ENCODE measurements at regions not wholly inside any gene's neighbourhood (a gene's known extent, or its start where the extent isn't known, plus 50 kb on each side); places are given as distances from the start of the nearest gene placed in this dataset.

DNA sequence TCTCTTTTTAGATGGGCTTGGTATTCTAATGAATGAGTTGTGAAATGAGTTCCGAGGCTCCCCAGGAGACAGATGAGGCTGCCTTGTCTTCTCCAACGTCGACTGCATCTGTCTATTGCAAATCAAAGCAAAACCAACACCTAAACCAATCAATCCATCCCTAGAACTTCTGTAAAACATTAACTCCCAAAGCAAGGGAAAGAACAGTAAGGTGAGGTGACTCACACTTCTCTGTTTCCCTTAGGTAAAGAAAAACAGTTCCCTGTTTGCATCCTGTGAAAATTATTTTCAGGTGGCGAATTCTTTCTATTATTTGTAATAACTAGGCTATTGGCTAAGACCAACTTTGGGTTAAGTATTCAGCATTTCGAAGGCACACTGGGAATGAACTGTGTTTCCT is 249.4 kb downstream of the EPHA4 start (continued):
- no peak for TF ChIP-seq ZNF396 (CRISPR knock-in tag; IDR thresholded peaks at IDR 0.05; ENCODE audit: borderline replicate concordance)
- no peak for TF ChIP-seq CREM (CRISPR knock-in tag; IDR thresholded peaks at IDR 0.05)
- TF ChIP-seq PRRX2 (CRISPR knock-in tag; IDR thresholded peaks at IDR 0.05): no peak

DNA sequence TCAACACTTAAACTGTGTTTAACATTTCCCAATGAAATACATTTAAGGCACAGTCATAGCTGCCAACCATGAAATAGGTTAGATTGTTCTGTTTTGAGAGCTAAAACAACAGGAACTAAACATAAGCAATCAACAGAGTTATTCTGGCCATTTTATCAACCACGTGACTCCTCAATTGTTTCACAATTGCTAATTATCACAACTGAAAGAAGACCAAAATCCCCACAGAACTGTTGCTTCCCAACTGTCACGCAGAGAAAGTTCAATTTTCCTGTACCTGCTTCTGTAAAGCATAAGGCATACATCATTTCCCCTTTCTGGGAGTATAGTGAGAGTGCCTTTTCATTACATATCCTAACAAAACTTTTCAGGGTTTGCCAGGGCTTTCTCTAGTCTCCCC is 248.6 kb downstream of the EPHA4 start:
- TF ChIP-seq, protein P1, sequence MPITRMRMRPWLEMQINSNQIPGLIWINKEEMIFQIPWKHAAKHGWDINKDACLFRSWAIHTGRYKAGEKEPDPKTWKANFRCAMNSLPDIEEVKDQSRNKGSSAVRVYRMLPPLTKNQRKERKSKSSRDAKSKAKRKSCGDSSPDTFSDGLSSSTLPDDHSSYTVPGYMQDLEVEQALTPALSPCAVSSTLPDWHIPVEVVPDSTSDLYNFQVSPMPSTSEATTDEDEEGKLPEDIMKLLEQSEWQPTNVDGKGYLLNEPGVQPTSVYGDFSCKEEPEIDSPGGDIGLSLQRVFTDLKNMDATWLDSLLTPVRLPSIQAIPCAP (CRISPR knock-in tag; IDR thresholded peaks at IDR 0.05): no peak
- no peak for TF ChIP-seq SOX15 (CRISPR knock-in tag; IDR thresholded peaks at IDR 0.05)
- Mint-ChIP-seq H3K9me3 (peaks cover 3% of the 10 kb centered on the region; the same call in 1 of the 2 replicates), H3K4me1 (peaks cover 14% of the 10 kb centered on the region), H3K27me3 (ENCODE audit: low read depth) (no peaks in the 10 kb centered on the region), H3K4me3 (no peak overlapping the region), H3K36me3 (no peaks in the 10 kb centered on the region), H3K27ac (no peak overlapping the region)
- CTCF ChIA-PET: no interaction called here
- DNase-seq (ENCODE audit: low spot score) (no peak), ATAC-seq (no peak)
- POLR2A ChIA-PET: no interaction called here

DNA sequence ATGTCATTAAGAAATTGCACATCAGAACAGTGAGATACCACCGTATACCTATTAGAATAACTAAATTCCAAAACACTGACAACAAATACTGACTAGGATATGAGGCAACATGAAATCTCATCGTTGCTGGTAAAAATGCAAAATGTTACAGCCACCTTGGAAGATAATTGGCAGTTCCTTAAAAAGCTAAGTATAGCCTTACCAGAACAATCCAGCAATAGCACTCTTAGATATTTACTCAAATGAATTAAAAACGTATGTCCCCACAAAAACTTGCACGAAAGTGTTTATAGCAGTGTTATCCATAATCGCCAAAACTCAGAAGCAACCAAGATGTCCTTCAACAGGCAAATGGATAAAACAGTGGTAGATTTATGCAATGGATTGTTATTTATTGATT is 241.7 kb downstream of the EPHA4 start:
- TF ChIP-seq ZNF317 (CRISPR knock-in tag; IDR thresholded peaks at IDR 0.05; ENCODE audit: borderline replicate concordance, low read depth): no peak
- no peak for TF ChIP-seq NFATC4 (CRISPR knock-in tag; IDR thresholded peaks at IDR 0.05)
- no peak for TF ChIP-seq CREM (CRISPR knock-in tag; IDR thresholded peaks at IDR 0.05)
- no peak for TF ChIP-seq ZNF263 (CRISPR knock-in tag; IDR thresholded peaks at IDR 0.05; ENCODE audit: low read depth)
- TF ChIP-seq, protein P2, sequence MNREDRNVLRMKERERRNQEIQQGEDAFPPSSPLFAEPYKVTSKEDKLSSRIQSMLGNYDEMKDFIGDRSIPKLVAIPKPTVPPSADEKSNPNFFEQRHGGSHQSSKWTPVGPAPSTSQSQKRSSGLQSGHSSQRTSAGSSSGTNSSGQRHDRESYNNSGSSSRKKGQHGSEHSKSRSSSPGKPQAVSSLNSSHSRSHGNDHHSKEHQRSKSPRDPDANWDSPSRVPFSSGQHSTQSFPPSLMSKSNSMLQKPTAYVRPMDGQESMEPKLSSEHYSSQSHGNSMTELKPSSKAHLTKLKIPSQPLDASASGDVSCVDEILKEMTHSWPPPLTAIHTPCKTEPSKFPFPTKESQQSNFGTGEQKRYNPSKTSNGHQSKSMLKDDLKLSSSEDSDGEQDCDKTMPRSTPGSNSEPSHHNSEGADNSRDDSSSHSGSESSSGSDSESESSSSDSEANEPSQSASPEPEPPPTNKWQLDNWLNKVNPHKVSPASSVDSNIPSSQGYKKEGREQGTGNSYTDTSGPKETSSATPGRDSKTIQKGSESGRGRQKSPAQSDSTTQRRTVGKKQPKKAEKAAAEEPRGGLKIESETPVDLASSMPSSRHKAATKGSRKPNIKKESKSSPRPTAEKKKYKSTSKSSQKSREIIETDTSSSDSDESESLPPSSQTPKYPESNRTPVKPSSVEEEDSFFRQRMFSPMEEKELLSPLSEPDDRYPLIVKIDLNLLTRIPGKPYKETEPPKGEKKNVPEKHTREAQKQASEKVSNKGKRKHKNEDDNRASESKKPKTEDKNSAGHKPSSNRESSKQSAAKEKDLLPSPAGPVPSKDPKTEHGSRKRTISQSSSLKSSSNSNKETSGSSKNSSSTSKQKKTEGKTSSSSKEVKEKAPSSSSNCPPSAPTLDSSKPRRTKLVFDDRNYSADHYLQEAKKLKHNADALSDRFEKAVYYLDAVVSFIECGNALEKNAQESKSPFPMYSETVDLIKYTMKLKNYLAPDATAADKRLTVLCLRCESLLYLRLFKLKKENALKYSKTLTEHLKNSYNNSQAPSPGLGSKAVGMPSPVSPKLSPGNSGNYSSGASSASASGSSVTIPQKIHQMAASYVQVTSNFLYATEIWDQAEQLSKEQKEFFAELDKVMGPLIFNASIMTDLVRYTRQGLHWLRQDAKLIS (CRISPR knock-in tag; IDR thresholded peaks at IDR 0.05; ENCODE audit: borderline replicate concordance): no peak
- TF ChIP-seq, protein P3, sequence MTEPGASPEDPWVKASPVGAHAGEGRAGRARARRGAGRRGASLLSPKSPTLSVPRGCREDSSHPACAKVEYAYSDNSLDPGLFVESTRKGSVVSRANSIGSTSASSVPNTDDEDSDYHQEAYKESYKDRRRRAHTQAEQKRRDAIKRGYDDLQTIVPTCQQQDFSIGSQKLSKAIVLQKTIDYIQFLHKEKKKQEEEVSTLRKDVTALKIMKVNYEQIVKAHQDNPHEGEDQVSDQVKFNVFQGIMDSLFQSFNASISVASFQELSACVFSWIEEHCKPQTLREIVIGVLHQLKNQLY (CRISPR knock-in tag; IDR thresholded peaks at IDR 0.05): no peak
- no peak for TF ChIP-seq SMAD3 (CRISPR knock-in tag; IDR thresholded peaks at IDR 0.05; ENCODE audit: borderline replicate concordance)
- no peak for TF ChIP-seq ZNF396 (CRISPR knock-in tag; IDR thresholded peaks at IDR 0.05; ENCODE audit: borderline replicate concordance)
- TF ChIP-seq, protein P4, sequence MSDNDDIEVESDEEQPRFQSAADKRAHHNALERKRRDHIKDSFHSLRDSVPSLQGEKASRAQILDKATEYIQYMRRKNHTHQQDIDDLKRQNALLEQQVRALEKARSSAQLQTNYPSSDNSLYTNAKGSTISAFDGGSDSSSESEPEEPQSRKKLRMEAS (CRISPR knock-in tag; IDR thresholded peaks at IDR 0.05): no peak
- TF ChIP-seq, protein P5, sequence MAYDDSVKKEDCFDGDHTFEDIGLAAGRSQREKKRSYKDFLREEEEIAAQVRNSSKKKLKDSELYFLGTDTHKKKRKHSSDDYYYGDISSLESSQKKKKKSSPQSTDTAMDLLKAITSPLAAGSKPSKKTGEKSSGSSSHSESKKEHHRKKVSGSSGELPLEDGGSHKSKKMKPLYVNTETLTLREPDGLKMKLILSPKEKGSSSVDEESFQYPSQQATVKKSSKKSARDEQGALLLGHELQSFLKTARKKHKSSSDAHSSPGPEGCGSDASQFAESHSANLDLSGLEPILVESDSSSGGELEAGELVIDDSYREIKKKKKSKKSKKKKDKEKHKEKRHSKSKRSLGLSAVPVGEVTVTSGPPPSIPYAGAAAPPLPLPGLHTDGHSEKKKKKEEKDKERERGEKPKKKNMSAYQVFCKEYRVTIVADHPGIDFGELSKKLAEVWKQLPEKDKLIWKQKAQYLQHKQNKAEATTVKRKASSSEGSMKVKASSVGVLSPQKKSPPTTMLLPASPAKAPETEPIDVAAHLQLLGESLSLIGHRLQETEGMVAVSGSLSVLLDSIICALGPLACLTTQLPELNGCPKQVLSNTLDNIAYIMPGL (CRISPR knock-in tag; IDR thresholded peaks at IDR 0.05): no peak
- TF ChIP-seq CBFB (CRISPR knock-in tag; IDR thresholded peaks at IDR 0.05; ENCODE audit: low read depth): no peak
- no peak for TF ChIP-seq GRHL2 (CRISPR knock-in tag; IDR thresholded peaks at IDR 0.05; ENCODE audit: insufficient replicate concordance, severe bottlenecking)
- no peak for TF ChIP-seq KAT7 (CRISPR knock-in tag; IDR thresholded peaks at IDR 0.05; ENCODE audit: borderline replicate concordance)
- no peak for TF ChIP-seq ZNF219 (CRISPR knock-in tag; IDR thresholded peaks at IDR 0.05; ENCODE audit: borderline replicate concordance)
- TF ChIP-seq NFE2L1 (CRISPR knock-in tag; IDR thresholded peaks at IDR 0.05): no peak
- no peak for TF ChIP-seq GABPB1 (CRISPR knock-in tag; IDR thresholded peaks at IDR 0.05)
- TF ChIP-seq ZNF121 (CRISPR knock-in tag; IDR thresholded peaks at IDR 0.05): no peak
- Mint-ChIP-seq H3K4me3 (no peak overlapping the region), H3K9me3 (peaks cover 21% of the 10 kb centered on the region), H3K4me1 (no peaks in the 10 kb centered on the region), H3K27ac (no peak overlapping the region), H3K27me3 (ENCODE audit: low read depth) (no peaks in the 10 kb centered on the region), H3K36me3 (peaks cover 12% of the 10 kb centered on the region)
- DNase-seq (ENCODE audit: low spot score) (no peak), ATAC-seq (no peak)
- ChIA-PET CTCF (no interaction called here), POLR2A (no interaction called here)

Data from WTC11 (cell line).